H1 (cell line): ENCODE measurements at regions not wholly inside any gene's neighbourhood (a gene's known extent, or its start where the extent isn't known, plus 50 kb on each side); places are given as distances from the start of the nearest gene placed in this dataset.

Experiments used
- CTCF ChIA-PET: fragments of 300-600 bp; sonication (Branson Sonifier 250); formaldehyde crosslinking; loops from one replicate; lab custom pipeline; 2021; ENCODE audit not compliant: partially characterized antibody; lab: Charles Lee
- POLR2A ChIA-PET: fragments of 300-600 bp; sonication (Branson Sonifier 250); formaldehyde crosslinking; loops from one replicate; lab custom pipeline; 2021; ENCODE audit warnings: inconsistent platforms; ENCODE audit not compliant: partially characterized antibody; lab: Charles Lee
- DNase-seq, 2 experiments: peaks; one replicate each; pipeline versions ENCODE4 v3.0.0 to v3.0.0-alpha.2; 2010 to 2022; ENCODE audit warnings: low spot score in 2 of 2, low read depth in 1 of 2, mixed read lengths in 1 of 2
- FAIRE-seq: peaks from 2 replicates; lab custom pipeline; 2011; peaks lifted over from hg19 to GRCh38; lab: Jason Lieb, UNC
- H2AFZ ChIP-seq: 2 replicates; pipeline ENCODE4 v1.8.1; 2012; ENCODE audit warnings: low read length, inconsistent platforms
- H2AK5ac ChIP-seq: 2 replicates; pipeline ENCODE4 v1.6.1; 2013; ENCODE audit warnings: low read depth, low read length
- H2BK120ac ChIP-seq: replicated peaks from 2 replicates; pipeline ENCODE3; 2013; ENCODE audit warnings: low read depth, low read length, inconsistent platforms
- H2BK12ac ChIP-seq: 2 replicates; pipeline ENCODE4 v1.6.1; 2013; ENCODE audit warnings: low read depth, low read length
- H2BK15ac ChIP-seq: 2 replicates; pipeline ENCODE4 v1.6.1; 2013; ENCODE audit warnings: low read length
- H2BK20ac ChIP-seq: 2 replicates; pipeline ENCODE4 v1.6.1; 2013; ENCODE audit warnings: low read length
- H2BK5ac ChIP-seq: 2 replicates; pipeline ENCODE4 v1.6.1; 2013; ENCODE audit warnings: low read depth, low read length
- H3K14ac ChIP-seq: 2 replicates; pipeline ENCODE4 v1.6.1; 2013; ENCODE audit warnings: inconsistent platforms; ENCODE audit not compliant: insufficient read length
- H3K18ac ChIP-seq: 2 replicates; pipeline ENCODE4 v1.6.1; 2013; ENCODE audit warnings: low read length; ENCODE audit errors: extremely low read depth
- H3K23ac ChIP-seq: 2 replicates; pipeline ENCODE4 v1.6.1; 2013; ENCODE audit warnings: inconsistent platforms; ENCODE audit not compliant: insufficient read length
- H3K23me2 ChIP-seq: 2 replicates; pipeline ENCODE4 v1.6.1; 2013; ENCODE audit warnings: low read depth, low read length
- H3K27ac ChIP-seq: 2 replicates; pipeline ENCODE4 v1.6.1; 2011; ENCODE audit warnings: low read depth, low read length, inconsistent platforms
- H3K27me3 ChIP-seq, 4 experiments: replicated peaks in 1 of 4; 1 replicate in 1 of 4; 2 replicates in 3 of 4; pipeline versions ENCODE4 v1.6.1 to v1.8.1; 2011 to 2013; ENCODE audit warnings: low read length in 3 of 4, mild to moderate bottlenecking in 3 of 4, inconsistent platforms in 2 of 4, mixed read lengths in 2 of 4, moderate library complexity in 1 of 4; ENCODE audit not compliant: control insufficient read depth in 3 of 4, insufficient read depth in 3 of 4; ENCODE audit errors: extremely low read depth in 1 of 4
- H3K36me3 ChIP-seq, 4 experiments: 2 replicates each; pipeline versions ENCODE4 v1.6.1 to v1.8.1; 2011 to 2013; ENCODE audit warnings: mild to moderate bottlenecking in 4 of 4, low read length in 3 of 4, moderate library complexity in 2 of 4, control low read depth in 1 of 4, inconsistent platforms in 1 of 4; ENCODE audit not compliant: insufficient read depth in 4 of 4, control insufficient read depth in 2 of 4
- H3K4ac ChIP-seq: replicated peaks from 2 replicates; pipeline ENCODE3; 2013; ENCODE audit warnings: low read length, low read depth, mixed read lengths, inconsistent platforms; ENCODE audit not compliant: insufficient read length
- H3K4me1 ChIP-seq, 4 experiments: replicated peaks in 1 of 4; 1 replicate in 1 of 4; 2 replicates in 3 of 4; pipeline versions ENCODE4 v1.6.1 to v1.8.1; 2011 to 2013; ENCODE audit warnings: low read length in 3 of 4, inconsistent platforms in 2 of 4, mixed read lengths in 1 of 4; ENCODE audit not compliant: insufficient read depth in 4 of 4, control insufficient read depth in 3 of 4
- H3K4me2 ChIP-seq, 2 experiments: 2 replicates each; pipeline versions ENCODE4 v1.6.1 to v1.8.1; 2011 to 2013; ENCODE audit warnings: low read depth in 2 of 2, low read length in 2 of 2, control low read depth in 1 of 2, inconsistent platforms in 1 of 2, mild to moderate bottlenecking in 1 of 2; ENCODE audit not compliant: insufficient read depth in 1 of 2
- H3K4me3 ChIP-seq, 4 experiments: fragments of 200-600, 300-600 bp in 1 of 4; sonication (generic), shearing (Covaris generic), sonication (Bioruptor Twin) in 1 of 4; 2 replicates each; pipeline versions ENCODE4 v1.5.1 to v1.8.1; 2011 to 2016; ENCODE audit warnings: low read length in 4 of 4, low read depth in 3 of 4, control low read depth in 2 of 4, inconsistent platforms in 2 of 4, mild to moderate bottlenecking in 2 of 4, mixed read lengths in 1 of 4, moderate library complexity in 1 of 4; ENCODE audit not compliant: insufficient read depth in 2 of 4; ENCODE audit errors: extremely low read depth in 1 of 4
- H3K56ac ChIP-seq: replicated peaks from 2 replicates; pipeline ENCODE3; 2013; ENCODE audit warnings: low read depth, mild to moderate bottlenecking, mixed read lengths, low read length, inconsistent platforms; ENCODE audit not compliant: insufficient read length
- H3K79me1 ChIP-seq: 2 replicates; pipeline ENCODE4 v1.6.1; 2013; ENCODE audit warnings: low read depth, low read length, control low read depth
- H3K79me2 ChIP-seq, 2 experiments: 2 replicates each; pipeline versions ENCODE4 v1.6.1 to v1.8.1; 2012 to 2013; ENCODE audit warnings: low read length in 2 of 2, mild to moderate bottlenecking in 2 of 2, inconsistent platforms in 1 of 2; ENCODE audit not compliant: insufficient read depth in 2 of 2, control insufficient read depth in 1 of 2
- H3K9ac ChIP-seq, 4 experiments: replicated peaks in 1 of 4; 1 replicate in 1 of 4; 2 replicates in 3 of 4; pipeline versions ENCODE4 v1.6.1 to v1.8.1; 2011 to 2013; ENCODE audit warnings: low read depth in 3 of 4, low read length in 3 of 4, control low read depth in 2 of 4, mild to moderate bottlenecking in 2 of 4, moderate library complexity in 2 of 4, inconsistent platforms in 1 of 4; ENCODE audit errors: extremely low read depth in 1 of 4
- H3K9me3 ChIP-seq, 2 experiments: 2 replicates each; pipeline versions ENCODE4 v1.6.1 to v1.8.1; 2012 to 2013; ENCODE audit warnings: mild to moderate bottlenecking in 2 of 2, moderate library complexity in 2 of 2, control low read depth in 1 of 2, inconsistent platforms in 1 of 2, low read depth in 1 of 2, low read length in 1 of 2, mixed read lengths in 1 of 2; ENCODE audit not compliant: insufficient read depth in 2 of 2
- H4K20me1 ChIP-seq, 2 experiments: replicated peaks in 1 of 2; 2 replicates each; pipeline versions ENCODE3 to v1.8.1; 2011 to 2013; ENCODE audit warnings: inconsistent platforms in 2 of 2, low read length in 2 of 2, mild to moderate bottlenecking in 1 of 2; ENCODE audit not compliant: insufficient read depth in 2 of 2, control insufficient read depth in 1 of 2
- H4K5ac ChIP-seq: 2 replicates; pipeline ENCODE4 v1.6.1; 2013; ENCODE audit warnings: low read length, low read depth, mixed read lengths, inconsistent platforms; ENCODE audit not compliant: insufficient read length
- H4K8ac ChIP-seq: 2 replicates; pipeline ENCODE4 v1.8.0; 2013; ENCODE audit warnings: mild to moderate bottlenecking, moderate library complexity, low read length, inconsistent platforms; ENCODE audit not compliant: insufficient read depth; ENCODE audit errors: extremely low read depth
- H4K91ac ChIP-seq: replicated peaks from 2 replicates; pipeline ENCODE3; 2013; ENCODE audit warnings: low read length, mixed read lengths, inconsistent platforms; ENCODE audit not compliant: insufficient read length
- BRCA1 ChIP-seq: IDR thresholded peaks from 2 replicates; pipeline ENCODE4 v1.6.1; 2012; ENCODE audit warnings: low read depth, low read length, improper control_type of control experiment
- CTCF ChIP-seq, 3 experiments: IDR thresholded peaks; 1 replicate in 2 of 3; 2 replicates in 1 of 3; pipeline versions ENCODE4 v1.5.1 to v1.6.1; 2011; ENCODE audit warnings: low read length in 3 of 3, mild to moderate bottlenecking in 3 of 3, inconsistent platforms in 2 of 3, low read depth in 1 of 3, moderate library complexity in 1 of 3; ENCODE audit not compliant: insufficient read depth in 1 of 3; ENCODE audit errors: control extremely low read depth in 1 of 3
- EGR1 ChIP-seq: IDR thresholded peaks from 2 replicates; pipeline ENCODE4 v1.6.1; 2011; ENCODE audit warnings: low read depth, low read length, borderline replicate concordance
- FOSL1 ChIP-seq: IDR thresholded peaks from 2 replicates; pipeline ENCODE4 v1.6.1; 2011; ENCODE audit warnings: mild to moderate bottlenecking, low read depth, low read length, moderate library complexity; ENCODE audit not compliant: insufficient read depth
- RAD21 ChIP-seq, 2 experiments: IDR thresholded peaks in 1 of 2; conservative IDR thresholded peaks in 1 of 2; 2 replicates each; pipeline ENCODE4 v1.6.1; 2011; ENCODE audit warnings: low read depth in 2 of 2, low read length in 2 of 2, improper control_type of control experiment in 1 of 2, inconsistent platforms in 1 of 2, mild to moderate bottlenecking in 1 of 2, moderate library complexity in 1 of 2
- WGBS, 2 experiments: shearing (Covaris generic) in 1 of 2; methylation state at CpG; one replicate each; pipeline versions ENCODE4 v1.1.6 to v1.1.7; 2013 to 2015; ENCODE audit warnings: low lambda C conversion rate in 2 of 2, mixed read lengths in 2 of 2, inconsistent platforms in 1 of 2, low coverage in 1 of 2, missing lambda C conversion rate in 1 of 2; ENCODE audit not compliant: insufficient replicate concordance in 2 of 2, insufficient coverage in 1 of 2, insufficient read length in 1 of 2; ENCODE audit errors: extremely low coverage in 1 of 2, missing lambda C conversion rate in 1 of 2; 5-methylcytosine and 5-hydroxymethylcytosine counted together

GRCh38 chr16:87185308-87185707 is 131.9 kb downstream of the C16orf95 start:
- peaks cover 0 to 9% of the 10 kb centered on the region in 2 experiments for H4K20me1 ChIP-seq
- no peaks in the 10 kb centered on the region; a peak in 1 of 4 replicates for H3K79me2 ChIP-seq
- H3K4ac ChIP-seq, result no peak overlapping the region
- DNase-seq (no peak), FAIRE-seq (no peak)
- no peak overlapping the region for H3K18ac ChIP-seq
- H3K23me2 ChIP-seq, result peaks cover 8% of the 10 kb centered on the region
- H4K8ac ChIP-seq, result no peak overlapping the region
- no peak overlapping the region for H3K9ac ChIP-seq
- no peak overlapping the region for H2BK5ac ChIP-seq
- H3K23ac ChIP-seq, result no peak overlapping the region
- no peak overlapping the region for H3K4me2 ChIP-seq
- H3K4me3 ChIP-seq, result no peak overlapping the region
- H3K56ac ChIP-seq, result no peak overlapping the region
- no peak overlapping the region for H2AK5ac ChIP-seq
- no peak overlapping the region for H4K91ac ChIP-seq
- peaks cover 0 to 10% (median 4%) of the 10 kb centered on the region in 4 experiments; a peak in 4 of 7 replicates for H3K4me1 ChIP-seq
- H3K14ac ChIP-seq, result no peak overlapping the region
- H2AFZ ChIP-seq, result no peak overlapping the region
- no peaks in the 10 kb centered on the region; a peak in 1 of 7 replicates for H3K27me3 ChIP-seq
- POLR2A ChIA-PET, result no interaction called here
- CTCF ChIA-PET, result interaction anchor here (0.8 to 3.5 kb wide), 10 partner anchors 12 to 621 kb away, joined by 3 to 16 read pairs (median 4); no protein-coding TSS in a partner anchor
- H2BK12ac ChIP-seq, result no peak overlapping the region
- 70% methylated on average over 8 of the region's 8 CpGs; no CpG with 5 or more reads in 1 of the 2 experiments for WGBS, 2 experiments
- no peaks in the 10 kb centered on the region; a peak in 1 of 8 replicates for H3K36me3 ChIP-seq
- H3K9me3 ChIP-seq, result peaks cover 0 to 14% of the 10 kb centered on the region in 2 experiments; a peak in 2 of 4 replicates
- no peak overlapping the region for H4K5ac ChIP-seq
- no peak overlapping the region for H3K27ac ChIP-seq
- H2BK15ac ChIP-seq, result no peak overlapping the region
- TF ChIP-seq EGR1 (no peak), RAD21 (IDR thresholded peaks at IDR 0.05 in 1 of 2, conservative IDR thresholded peaks at IDR 0.05 in 1 of 2; ENCODE audit: low read depth in 2 of 2, low read length in 2 of 2) (peak in 1 of 2 experiments; percentile 39; a peak in 1 of 4 replicates), FOSL1 (no peak), BRCA1 (no peak), CTCF (IDR thresholded peaks at IDR 0.05; ENCODE audit: control extremely low read depth in 1 of 3, insufficient read depth in 1 of 3, low read depth in 1 of 3, low read length in 3 of 3) (0 out of 4 replicates have a peak, but pooled peaks of 1 of the 3 experiments have one; percentile 20)
- H2BK120ac ChIP-seq, result no peak overlapping the region
- H3K79me1 ChIP-seq, result no peaks in the 10 kb centered on the region
- H2BK20ac ChIP-seq, result no peak overlapping the region
